Activated CD4-positive, CD25-positive, alpha-beta regulatory T cell treated with anti-CD3 and anti-CD28 coated beads, Interleukin-2, amount 50 U/mL, for 16 hours (primary cell): ENCODE measurements at regions not wholly inside any gene's neighbourhood (a gene's known extent, or its start where the extent isn't known, plus 50 kb on each side); places are given as distances from the start of the nearest gene placed in this dataset.
"Not testable (repeated sequence)": the region's sequence is repeated elsewhere in the genome, so short reads cannot be mapped to it uniquely, and the experiment has no call there.

ENCODE experiments used
- DNase-seq: peaks from one replicate; pipeline ENCODE4 v3.0.0-alpha.2; 2020; ENCODE audit warnings: low read depth, low spot score

DNA sequence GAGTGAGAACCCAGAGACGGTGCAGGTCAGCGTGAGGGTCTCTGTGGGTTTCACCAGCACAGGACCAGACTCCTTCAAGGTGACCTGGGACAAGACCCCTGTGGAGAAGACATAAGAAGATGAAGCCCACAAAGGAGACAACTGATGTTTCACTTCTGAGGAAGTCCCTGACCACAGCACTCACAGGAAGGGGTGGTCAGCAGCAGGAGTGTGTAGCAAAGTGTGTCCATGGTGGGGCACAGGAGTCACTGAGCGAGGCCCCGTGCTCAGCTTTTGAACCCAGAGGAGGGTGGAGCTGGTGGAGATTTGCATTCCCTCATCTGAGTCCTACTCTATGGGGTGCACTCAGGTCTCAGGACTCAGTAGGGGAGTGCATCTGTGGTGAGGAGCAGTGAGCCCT is 775.2 kb downstream of the TMEM121 start:
- DNase-seq = not testable (repeated sequence)

DNA sequence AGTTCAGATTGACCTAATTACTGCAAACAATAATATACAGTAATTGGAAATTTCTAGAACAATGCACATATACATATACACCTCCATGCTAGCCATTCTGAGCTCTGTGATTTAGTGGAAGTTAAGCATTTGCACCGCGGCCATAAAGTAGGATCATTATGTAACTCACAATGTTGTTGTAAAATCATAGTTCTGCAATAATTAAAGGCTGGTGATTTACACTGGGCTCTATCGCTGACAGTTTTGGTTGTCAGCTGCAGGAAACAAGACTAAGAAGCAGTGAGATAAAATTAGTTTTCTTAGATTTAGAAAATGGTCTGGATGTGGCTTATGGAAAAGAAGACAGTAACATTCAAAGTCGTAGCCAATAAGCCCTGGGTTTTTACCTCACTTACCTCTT is 776.3 kb downstream of the TMEM121 start:
- no peak for DNase-seq

DNA sequence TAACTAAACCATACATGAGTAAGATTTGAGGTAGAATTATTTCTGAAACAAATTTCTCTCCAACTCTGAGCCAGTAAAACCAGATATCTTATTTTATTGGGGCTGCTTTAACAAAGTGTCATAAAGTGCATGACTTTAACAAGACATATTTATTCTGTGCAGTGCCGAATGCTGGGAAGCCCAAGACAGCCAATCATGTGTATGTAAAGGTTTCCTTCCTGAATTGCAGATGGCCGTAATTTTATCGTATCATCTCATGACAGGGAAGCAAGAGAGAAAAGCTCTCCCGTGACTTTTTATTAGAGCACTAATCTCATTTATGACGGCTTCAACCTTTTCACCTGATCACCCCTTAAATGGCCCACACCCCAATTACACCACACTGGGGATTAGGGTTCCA is 777.9 kb downstream of the TMEM121 start:
- DNase-seq = no peak

DNA sequence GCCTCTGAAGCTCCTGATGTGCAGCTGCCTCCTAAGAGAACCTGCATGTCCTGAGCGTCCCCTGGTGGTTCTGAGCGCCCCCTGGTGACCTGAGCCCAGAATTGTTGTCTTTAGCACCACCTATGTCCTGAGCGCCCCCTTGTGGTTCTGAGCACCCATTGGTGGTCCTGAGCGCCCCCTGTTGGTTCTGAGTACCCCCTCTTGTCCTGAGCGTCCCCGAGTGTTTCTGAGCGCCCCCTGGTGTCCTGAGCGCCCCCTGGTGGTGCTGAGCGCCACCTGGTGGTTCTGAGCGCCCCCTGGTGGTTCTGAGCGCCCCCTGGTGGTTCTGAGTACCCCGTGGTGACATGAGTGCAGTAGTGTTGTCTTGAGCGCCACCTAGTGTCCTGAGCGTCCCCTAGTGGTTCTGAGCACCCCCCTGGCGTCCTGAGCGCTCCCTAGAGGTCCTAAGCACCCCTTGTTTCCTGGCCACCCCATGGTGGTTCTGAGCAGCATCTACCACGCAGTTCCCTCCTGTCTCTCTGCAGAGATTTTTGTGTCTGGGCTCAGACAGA is 782.5 kb downstream of the TMEM121 start:
- DNase-seq = peak; percentile 48

- DNase-seq = no peak
Measured at GRCh38 chr14:106309423-106309822, 783.0 kb downstream of the TMEM121 start.

DNA sequence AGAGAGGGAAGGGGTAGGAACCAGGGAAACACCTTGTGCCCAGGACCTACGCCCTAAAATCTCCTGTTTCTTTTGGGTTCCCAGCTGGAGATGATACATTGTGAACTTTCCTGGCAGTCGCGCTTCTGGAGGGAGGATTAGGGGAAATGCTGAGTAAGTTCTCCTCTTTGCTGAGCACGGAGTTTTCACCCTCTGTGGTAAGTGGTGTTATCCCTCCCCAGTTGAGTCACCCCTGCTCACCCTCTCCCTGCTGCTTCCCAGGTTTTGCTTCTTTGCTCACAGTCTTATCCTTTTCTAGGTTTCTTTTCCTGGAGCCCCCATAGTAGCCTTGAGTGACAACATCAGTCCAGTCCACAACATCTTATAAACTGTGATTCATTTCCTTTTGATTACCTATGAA is 789.1 kb downstream of the TMEM121 start:
- no peak for DNase-seq

- DNase-seq = no peak
Measured at GRCh38 chr14:106317593-106317992, 791.2 kb downstream of the TMEM121 start.

GRCh38 chr14:106318700-106319099 is 792.3 kb downstream of the TMEM121 start:
- no peak for DNase-seq

DNA sequence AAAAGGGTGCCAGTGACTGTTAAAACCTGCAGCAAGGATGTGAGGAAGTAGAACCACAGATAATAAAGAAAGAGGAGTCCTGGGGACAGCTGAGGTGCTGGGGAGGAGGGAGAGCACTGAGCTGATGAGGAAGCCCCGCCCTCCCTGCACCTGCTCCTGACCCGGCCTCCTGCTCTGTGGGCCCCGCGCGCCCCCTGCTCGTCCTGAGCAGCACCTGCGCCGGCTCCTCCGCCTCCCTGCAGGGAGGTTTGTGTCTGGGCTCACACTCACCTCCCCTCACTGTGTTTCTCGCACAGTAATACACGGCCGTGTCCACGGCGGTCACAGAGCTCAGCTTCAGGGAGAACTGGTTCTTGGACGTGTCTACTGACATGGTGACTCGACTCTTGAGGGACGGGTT is 797.6 kb downstream of the TMEM121 start:
- not testable (repeated sequence) for DNase-seq

DNA sequence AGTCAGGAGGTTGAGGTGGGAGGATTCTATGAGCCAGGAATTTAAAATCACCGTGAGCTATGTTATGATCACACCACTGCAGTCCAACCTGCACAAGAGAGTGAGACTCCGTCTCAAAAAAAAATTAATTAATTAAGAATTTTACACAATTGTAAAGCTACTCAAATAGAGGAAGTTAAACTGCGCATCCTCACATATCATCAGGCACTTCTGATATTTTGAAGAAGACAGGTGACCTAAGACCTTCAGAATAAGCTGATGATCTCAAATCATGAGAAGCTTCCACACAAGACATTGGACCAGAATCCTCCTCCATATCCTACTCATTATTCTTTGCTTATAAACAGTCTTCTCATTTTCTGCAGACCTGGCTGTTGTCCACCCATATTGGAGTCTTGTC is 800.9 kb downstream of the TMEM121 start:
- DNase-seq = no peak

GRCh38 chr14:106327702-106328353 is 801.4 kb downstream of the TMEM121 start:
- DNase-seq = not testable (repeated sequence)

DNA sequence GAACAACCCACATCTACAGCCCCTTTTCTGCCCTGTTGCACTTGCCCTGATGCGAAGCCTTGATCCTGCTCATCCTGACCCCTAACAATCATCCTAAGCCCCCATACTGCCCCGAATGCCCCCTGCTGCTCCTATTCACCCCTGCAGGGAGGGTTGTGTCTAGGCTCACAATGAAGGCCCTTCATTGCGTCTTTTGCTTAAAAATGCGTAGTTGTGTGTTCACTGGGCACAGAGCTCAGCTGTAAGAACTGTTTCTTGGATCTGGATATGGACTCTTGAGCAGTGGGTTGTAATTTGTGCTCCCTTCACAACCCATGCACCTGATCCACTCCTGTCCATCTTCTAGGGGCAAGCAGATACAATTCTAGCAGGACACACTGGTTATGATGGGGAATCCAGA is 802.9 kb downstream of the TMEM121 start:
- DNase-seq = not testable (repeated sequence)

GRCh38 chr14:106329987-106330774 is 803.8 kb downstream of the TMEM121 start:
- not testable (repeated sequence) for DNase-seq

DNA sequence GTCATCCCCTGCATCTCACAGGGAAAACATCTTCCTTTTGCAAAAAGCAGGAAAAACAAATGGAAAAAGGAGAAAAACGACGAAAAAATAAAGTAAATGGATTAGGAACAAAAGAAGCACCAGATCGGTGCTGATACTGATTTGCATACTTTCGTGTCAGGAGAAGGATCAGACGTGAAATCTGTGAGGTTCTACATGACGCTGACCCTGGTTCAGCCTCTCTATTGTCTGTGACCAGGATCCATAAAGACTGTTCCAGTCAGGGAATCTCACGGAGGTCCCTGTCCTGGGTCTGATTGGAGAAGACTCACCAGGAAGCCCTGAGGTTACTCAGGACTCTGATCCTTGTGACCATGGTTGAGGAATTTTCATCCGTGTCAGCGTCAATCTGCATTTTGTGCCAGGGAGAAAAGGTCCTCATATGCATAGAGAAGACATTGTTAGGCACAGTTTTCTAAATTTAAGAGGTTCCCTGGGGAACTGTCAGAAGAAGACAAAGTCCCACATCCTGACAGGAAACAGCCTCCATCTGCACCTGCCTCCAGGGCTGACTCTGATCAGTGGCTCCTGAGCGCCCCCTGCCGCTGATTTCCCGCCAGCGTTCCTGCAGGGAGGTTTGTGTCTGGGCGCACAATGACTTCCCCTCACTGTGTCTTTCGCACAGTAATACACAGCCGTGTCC is 808.2 kb downstream of the TMEM121 start:
- DNase-seq = peak; percentile 51

DNA sequence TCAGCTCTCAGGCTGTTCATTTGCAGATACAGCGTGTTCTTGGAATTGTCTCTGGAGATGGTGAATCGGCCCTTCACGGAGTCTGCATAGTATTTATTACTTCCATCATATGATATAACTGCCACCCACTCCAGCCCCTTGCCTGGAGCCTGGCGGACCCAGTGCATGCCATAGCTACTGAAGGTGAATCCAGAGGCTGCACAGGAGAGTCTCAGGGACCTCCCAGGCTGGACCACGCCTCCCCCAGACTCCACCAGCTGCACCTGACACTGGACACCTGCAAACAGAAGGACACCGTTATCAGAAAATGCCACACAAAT is 808.7 kb downstream of the TMEM121 start:
- not testable (repeated sequence) for DNase-seq

DNA sequence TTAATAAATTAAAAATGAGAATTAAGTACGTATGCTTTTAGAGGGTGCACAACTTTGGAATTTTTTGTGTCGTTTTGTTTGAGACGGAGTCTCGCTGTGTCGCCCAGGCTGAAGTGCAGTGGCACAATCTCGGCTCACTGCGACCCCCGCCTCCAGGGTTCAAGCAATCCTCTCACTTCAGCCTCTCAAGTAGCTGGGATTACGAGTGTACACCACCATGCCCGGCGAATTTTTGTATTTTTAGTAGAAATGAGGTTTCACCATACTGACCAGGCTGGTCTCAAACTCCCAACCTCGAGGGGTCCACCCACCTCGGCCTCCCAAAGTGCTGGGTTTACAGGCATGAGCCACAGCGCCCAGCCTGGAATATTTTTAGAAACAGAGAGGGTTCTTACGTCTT is 812.4 kb downstream of the TMEM121 start:
- DNase-seq = not testable (repeated sequence)

GRCh38 chr14:106340658-106341057 is 814.3 kb downstream of the TMEM121 start:
- not testable (repeated sequence) for DNase-seq

GRCh38 chr14:106341161-106341560 is 814.8 kb downstream of the TMEM121 start:
- DNase-seq = not testable (repeated sequence)

DNA sequence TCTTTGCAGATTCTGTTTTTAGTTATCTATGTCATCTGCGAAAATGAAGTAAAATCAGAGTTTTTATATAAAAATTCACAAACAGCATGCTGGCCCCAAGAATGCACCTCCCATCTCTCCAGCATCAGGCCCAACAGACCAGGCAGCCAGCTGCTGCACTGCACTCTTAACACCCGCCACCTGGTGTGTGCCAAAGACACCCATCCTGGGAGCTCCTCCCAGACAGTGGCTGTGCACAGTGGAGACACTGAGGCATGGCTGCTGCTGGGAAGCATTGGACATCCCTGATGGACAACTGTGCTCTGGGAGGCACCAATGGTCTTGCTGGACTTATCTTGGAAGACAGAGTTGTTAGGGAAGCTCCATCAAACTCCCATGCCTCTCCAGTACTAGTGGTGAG is 817.2 kb downstream of the TMEM121 start:
- DNase-seq = no peak

- not testable (repeated sequence) for DNase-seq
Measured at GRCh38 chr14:106344065-106344614, 817.8 kb downstream of the TMEM121 start.

- not testable (repeated sequence) for DNase-seq
Measured at GRCh38 chr14:106344791-106345479, 818.6 kb downstream of the TMEM121 start.
